NCI-H526 (cell line): ENCODE measurements at regions not wholly inside any gene's neighbourhood (a gene's known extent, or its start where the extent isn't known, plus 50 kb on each side); places are given as distances from the start of the nearest gene placed in this dataset.

Experiments used
- DNase-seq, 2 experiments: peaks; one replicate each; lab custom pipeline; 2025; lab: John Stamatoyannopoulos, UW

- DNase-seq = no peak
Observed at GRCh38 chr10:111921821-111922220, 261.7 kb downstream of the GPAM start.

- no peak for DNase-seq
Observed at GRCh38 chr10:111923032-111923431, 260.5 kb downstream of the GPAM start.

- no peak for DNase-seq
Observed at GRCh38 chr10:111926286-111926685, 257.3 kb downstream of the GPAM start.

- no peak for DNase-seq
Observed at GRCh38 chr10:111933937-111934336, 249.6 kb downstream of the GPAM start.

- no peak for DNase-seq
Observed at GRCh38 chr10:111934931-111935330, 248.6 kb downstream of the GPAM start.

GRCh38 chr10:111936143-111936542, 247.4 kb downstream of the GPAM start:
- DNase-seq = no peak

- DNase-seq = no peak
Observed at GRCh38 chr10:111944331-111944730, 239.2 kb downstream of the GPAM start.

- DNase-seq = no peak
Observed at GRCh38 chr10:111953949-111954348, 229.6 kb downstream of the GPAM start.

- DNase-seq = no peak
Observed at GRCh38 chr10:111954386-111954785, 229.2 kb downstream of the GPAM start.

- no peak for DNase-seq
Observed at GRCh38 chr10:111956841-111957240, 226.7 kb downstream of the GPAM start.

- DNase-seq = no peak
Observed at GRCh38 chr10:111962951-111963350, 220.6 kb downstream of the GPAM start.

- DNase-seq = no peak
Observed at GRCh38 chr10:111967116-111967515, 216.4 kb downstream of the GPAM start.

GRCh38 chr10:111967547-111967946, 216.0 kb downstream of the GPAM start:
- DNase-seq = no peak

- DNase-seq = no peak
Observed at GRCh38 chr10:111968647-111969046, 214.9 kb downstream of the GPAM start.

- no peak for DNase-seq
Observed at GRCh38 chr10:111970111-111970510, 213.5 kb downstream of the GPAM start.

- DNase-seq = no peak
Observed at GRCh38 chr10:111972109-111972508, 211.5 kb downstream of the GPAM start.

GRCh38 chr10:111973306-111973705, 210.3 kb downstream of the GPAM start:
- no peak for DNase-seq

GRCh38 chr10:111973826-111974225, 209.7 kb downstream of the GPAM start:
- DNase-seq = no peak

- no peak for DNase-seq
Observed at GRCh38 chr10:111974325-111974724, 209.2 kb downstream of the GPAM start.

GRCh38 chr10:111976557-111976956, 207.0 kb downstream of the GPAM start:
- DNase-seq = no peak

- no peak for DNase-seq
Observed at GRCh38 chr10:111984057-111984456, 199.5 kb downstream of the GPAM start.

GRCh38 chr10:111986079-111986478, 197.5 kb downstream of the GPAM start:
- DNase-seq = no peak

GRCh38 chr10:111988646-111989045, 194.9 kb downstream of the GPAM start:
- DNase-seq = no peak

- DNase-seq = no peak
Observed at GRCh38 chr10:111989136-111989911, 194.2 kb downstream of the GPAM start.
